ENCODE measurements at regions not wholly inside any gene's neighbourhood (a gene's known extent, or its start where the extent isn't known, plus 50 kb on each side); places are given as distances from the start of the nearest gene placed in this dataset.

GRCh38 chr11:27242591-27242990 lies 120.4 kb downstream of the CCDC34 start:
- TF ChIP-seq CTCF (IDR thresholded peaks at IDR 0.05) (no peak), EZH2 (IDR thresholded peaks at IDR 0.05; ENCODE audit: borderline replicate concordance, insufficient read depth, low read depth, low read length, poor library complexity, severe bottlenecking) (no peak)

All from B cell (primary cell).